T-cell (primary cell): ENCODE measurements at regions not wholly inside any gene's neighbourhood (a gene's known extent, or its start where the extent isn't known, plus 50 kb on each side); places are given as distances from the start of the nearest gene placed in this dataset.

Experiments used
- ATAC-seq, 4 experiments: fragments of 200-7000 bp in 3 of 4; fragments of 150-1000 bp in 1 of 4; cut with Tn5 transposase; replicated peaks in 1 of 4; 1 replicate in 3 of 4; 2 replicates in 1 of 4; pipeline ENCODE4 v1.10.0; 2021; ENCODE audit warnings: moderate library complexity in 3 of 4, mild to moderate bottlenecking in 2 of 4, moderate number of reproducible peaks in 1 of 4
- CTCF ChIA-PET, 2 donors: fragments of 300-600 bp; sonication (Branson Sonifier 250); formaldehyde crosslinking; loops; one replicate each; lab custom pipeline; 2022; ENCODE audit warnings: antibody characterized with exemption in 2 of 2; lab: Charles Lee
- POLR2A ChIA-PET, 2 donors: fragments of 300-600 bp; sonication (Branson Sonifier 250); formaldehyde crosslinking; loops; one replicate each; lab custom pipeline; 2022; ENCODE audit warnings: antibody characterized with exemption in 2 of 2; lab: Charles Lee
- DNase-seq, 35 experiments: peaks; one replicate each; pipeline versions ENCODE4 v3.0.0 to v3.0.0-alpha.2; 2013 to 2023
- H3K27ac ChIP-seq: one replicate; pipeline ENCODE4 v1.5.1; 2013; ENCODE audit warnings: low read length
- H3K27me3 ChIP-seq, 2 experiments: replicated peaks in 1 of 2; 1 replicate in 1 of 2; 2 replicates in 1 of 2; pipeline versions ENCODE4 v1.6.1 to v1.7.0; 2013; ENCODE audit warnings: low read length in 1 of 2, mixed read lengths in 1 of 2; ENCODE audit not compliant: control insufficient read depth in 2 of 2, insufficient read depth in 2 of 2; ENCODE audit errors: extremely low read depth in 1 of 2
- H3K36me3 ChIP-seq, 2 donors: 1 replicate in 1 of 2; 2 replicates in 1 of 2; pipeline versions ENCODE4 v1.6.1 to v1.7.0; 2013; ENCODE audit warnings: low read length in 1 of 2; ENCODE audit not compliant: control insufficient read depth in 2 of 2, insufficient read depth in 1 of 2; ENCODE audit errors: extremely low read depth in 1 of 2
- H3K4me1 ChIP-seq, 2 experiments: 1 replicate in 1 of 2; 2 replicates in 1 of 2; pipeline versions ENCODE4 v1.6.1 to v1.7.0; 2013; ENCODE audit warnings: low read length in 2 of 2, mixed read lengths in 1 of 2; ENCODE audit not compliant: insufficient read depth in 2 of 2, control insufficient read depth in 1 of 2; ENCODE audit errors: extremely low read depth in 1 of 2
- H3K4me3 ChIP-seq, 2 donors: 1 replicate in 1 of 2; 2 replicates in 1 of 2; pipeline versions ENCODE4 v1.5.1 to v1.7.0; 2013; ENCODE audit warnings: mild to moderate bottlenecking in 2 of 2, low read length in 1 of 2, moderate library complexity in 1 of 2; ENCODE audit not compliant: control insufficient read depth in 1 of 2; ENCODE audit errors: extremely low read depth in 1 of 2
- H3K9me3 ChIP-seq: 2 replicates; pipeline ENCODE4 v1.7.0; 2013
- H3K27ac Mint-ChIP-seq, 2 donors: one replicate each; pipeline ENCODE4 v1.8.0; 2020 to 2021; ENCODE audit warnings: mild to moderate bottlenecking in 2 of 2, mixed read lengths in 2 of 2
- H3K27me3 Mint-ChIP-seq, 2 donors: one replicate each; pipeline ENCODE4 v1.8.0; 2021 to 2022; ENCODE audit warnings: mixed read lengths in 2 of 2
- H3K36me3 Mint-ChIP-seq: one replicate; pipeline ENCODE4 v1.8.0; 2021; ENCODE audit warnings: mixed read lengths
- H3K4me1 Mint-ChIP-seq, 3 donors: one replicate each; pipeline ENCODE4 v1.8.0; 2020 to 2022; ENCODE audit warnings: mixed read lengths in 3 of 3, mild to moderate bottlenecking in 1 of 3
- H3K4me3 Mint-ChIP-seq, 3 donors: one replicate each; pipeline ENCODE4 v1.8.0; 2020 to 2022; ENCODE audit warnings: mild to moderate bottlenecking in 3 of 3, mixed read lengths in 3 of 3, moderate library complexity in 3 of 3
- H3K9me3 Mint-ChIP-seq, 3 donors: one replicate each; pipeline ENCODE4 v1.8.0; 2020 to 2022; ENCODE audit warnings: mixed read lengths in 3 of 3
- WGBS: methylation state at CpG from one replicate; pipeline ENCODE4 v1.1.5; 2013; ENCODE audit warnings: missing lambda C conversion rate; ENCODE audit not compliant: insufficient coverage; 5-methylcytosine and 5-hydroxymethylcytosine counted together

DNA sequence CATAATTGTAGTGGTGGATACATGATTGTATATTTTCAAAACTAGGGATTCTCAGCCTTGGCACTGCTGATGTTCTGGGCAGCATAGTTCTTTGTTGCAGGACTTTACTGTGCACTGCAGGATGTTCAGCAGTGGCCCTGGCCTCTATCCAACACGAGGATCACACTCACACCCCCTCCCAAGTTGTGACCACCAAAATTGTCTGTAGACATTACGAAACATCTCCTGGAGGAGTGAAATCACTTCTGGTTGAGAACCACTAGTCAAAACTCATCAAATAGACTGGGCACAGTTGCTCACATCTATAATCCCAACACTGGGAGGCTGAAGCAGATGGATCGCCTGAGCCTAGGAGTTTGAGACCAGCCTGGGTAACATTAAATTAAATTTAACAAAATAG, 123.1 kb upstream of the CDYL start:
- H3K9me3 ChIP-seq, result no peaks in the 10 kb centered on the region
- H3K4me1 Mint-ChIP-seq, result no peaks in the 10 kb centered on the region
- H3K27me3 Mint-ChIP-seq, result peaks cover 16 to 19% of the 10 kb centered on the region in 2 donors
- H3K4me3 Mint-ChIP-seq, result no peak overlapping the region
- no peak overlapping the region for H3K27ac Mint-ChIP-seq
- no peaks in the 10 kb centered on the region for H3K36me3 Mint-ChIP-seq
- ChIA-PET POLR2A (no interaction called here), CTCF (no interaction called here)
- H3K27ac ChIP-seq, result no peak overlapping the region
- no peak overlapping the region for H3K4me3 ChIP-seq
- no CpG with 5 or more reads among the region's 3 CpGs for WGBS
- H3K36me3 ChIP-seq, result no peaks in the 10 kb centered on the region
- ATAC-seq (no peak), DNase-seq (no peak)
- H3K4me1 ChIP-seq, result no peaks in the 10 kb centered on the region
- peaks cover 0 to 4% of the 10 kb centered on the region in 2 experiments for H3K27me3 ChIP-seq
- H3K9me3 Mint-ChIP-seq, result peaks cover 0 to 6% (median 2%) of the 10 kb centered on the region in 3 donors

DNA sequence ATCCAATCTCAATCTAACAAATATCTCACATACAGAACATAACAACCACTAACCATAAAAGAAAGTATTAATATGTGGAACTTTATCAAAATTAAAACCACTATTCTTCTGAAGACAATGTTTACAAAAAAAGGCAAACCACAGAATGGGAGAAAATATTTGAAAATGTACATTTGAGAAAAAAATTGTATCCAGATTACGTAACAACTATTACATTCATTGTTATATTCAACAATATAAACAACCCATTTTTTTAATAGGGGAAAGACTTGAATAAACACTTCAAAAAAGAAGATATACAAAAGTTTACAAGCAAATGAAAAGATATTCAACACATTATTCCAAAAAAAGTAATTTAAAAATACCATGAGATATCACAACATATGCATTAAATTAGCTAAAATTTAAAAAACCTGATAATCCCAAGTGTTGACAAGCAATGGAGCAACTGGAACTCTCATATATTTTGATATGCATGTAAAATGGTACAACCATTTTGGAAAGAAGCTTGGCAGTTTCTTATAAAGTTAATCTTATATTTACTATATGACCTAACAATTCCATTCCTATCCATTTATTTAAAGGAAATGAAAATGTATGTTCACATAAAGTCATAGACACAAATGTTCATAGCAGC, 124.3 kb upstream of the CDYL start:
- ATAC-seq (no peak), DNase-seq (no peak)
- peaks cover 6 to 8% (median 8%) of the 10 kb centered on the region in 3 donors for H3K4me1 Mint-ChIP-seq
- Histone ChIP-seq H3K36me3 (no peaks in the 10 kb centered on the region), H3K27ac (no peak overlapping the region), H3K4me3 (no peak overlapping the region), H3K27me3 (peaks cover 0 to 13% of the 10 kb centered on the region in 2 experiments), H3K9me3 (no peaks in the 10 kb centered on the region), H3K4me1 (peaks cover 2 to 6% of the 10 kb centered on the region in 2 experiments)
- ChIA-PET POLR2A (no interaction called here), CTCF (no interaction called here)
- no CpG with 5 or more reads among the region's 1 CpG for WGBS
- no peaks in the 10 kb centered on the region for H3K36me3 Mint-ChIP-seq
- peaks cover 0 to 6% (median 2%) of the 10 kb centered on the region in 3 donors for H3K9me3 Mint-ChIP-seq
- no peak overlapping the region for H3K4me3 Mint-ChIP-seq
- H3K27me3 Mint-ChIP-seq, result peaks cover 22 to 23% of the 10 kb centered on the region in 2 donors
- H3K27ac Mint-ChIP-seq, result no peak overlapping the region

DNA sequence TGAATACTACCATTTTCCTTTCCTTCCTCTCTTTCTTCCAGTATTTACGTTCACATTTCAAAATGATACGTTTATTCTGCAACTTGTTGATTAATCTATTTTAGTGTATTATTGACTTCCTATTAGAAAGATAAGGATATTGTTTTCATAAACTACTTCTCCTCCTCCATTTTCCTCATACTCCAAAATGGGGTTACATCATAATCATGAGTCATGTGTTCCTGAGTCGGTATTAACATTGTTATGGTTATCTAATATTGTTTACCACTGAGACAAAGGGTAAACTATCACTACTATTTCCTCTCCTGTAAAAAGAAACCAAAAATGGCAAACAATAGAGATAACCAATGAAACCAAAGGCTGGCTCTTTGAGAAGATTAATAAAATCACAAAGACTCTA, 126.5 kb upstream of the CDYL start:
- H3K36me3 Mint-ChIP-seq, result no peaks in the 10 kb centered on the region
- no peaks in the 10 kb centered on the region for H3K9me3 ChIP-seq
- DNase-seq, result no peak
- H3K27me3 Mint-ChIP-seq, result peaks cover 29% of the 10 kb centered on the region in 2 donors
- ChIA-PET POLR2A (no interaction called here), CTCF (no interaction called here)
- no peak overlapping the region for H3K4me3 ChIP-seq
- H3K36me3 ChIP-seq, result no peaks in the 10 kb centered on the region
- ATAC-seq, result no peak
- peaks cover 0 to 6% (median 2%) of the 10 kb centered on the region in 3 donors for H3K9me3 Mint-ChIP-seq
- peaks cover 2 to 6% of the 10 kb centered on the region in 2 experiments for H3K4me1 ChIP-seq
- peaks cover 0 to 15% of the 10 kb centered on the region in 2 experiments for H3K27me3 ChIP-seq
- no peak overlapping the region for H3K4me3 Mint-ChIP-seq
- peak overlapping the region in 1 of 2 donors; percentile 5 for H3K27ac Mint-ChIP-seq
- no CpG with 5 or more reads among the region's 3 CpGs for WGBS
- H3K4me1 Mint-ChIP-seq, result peaks cover 6 to 10% (median 8%) of the 10 kb centered on the region in 3 donors
- H3K27ac ChIP-seq, result no peak overlapping the region

DNA sequence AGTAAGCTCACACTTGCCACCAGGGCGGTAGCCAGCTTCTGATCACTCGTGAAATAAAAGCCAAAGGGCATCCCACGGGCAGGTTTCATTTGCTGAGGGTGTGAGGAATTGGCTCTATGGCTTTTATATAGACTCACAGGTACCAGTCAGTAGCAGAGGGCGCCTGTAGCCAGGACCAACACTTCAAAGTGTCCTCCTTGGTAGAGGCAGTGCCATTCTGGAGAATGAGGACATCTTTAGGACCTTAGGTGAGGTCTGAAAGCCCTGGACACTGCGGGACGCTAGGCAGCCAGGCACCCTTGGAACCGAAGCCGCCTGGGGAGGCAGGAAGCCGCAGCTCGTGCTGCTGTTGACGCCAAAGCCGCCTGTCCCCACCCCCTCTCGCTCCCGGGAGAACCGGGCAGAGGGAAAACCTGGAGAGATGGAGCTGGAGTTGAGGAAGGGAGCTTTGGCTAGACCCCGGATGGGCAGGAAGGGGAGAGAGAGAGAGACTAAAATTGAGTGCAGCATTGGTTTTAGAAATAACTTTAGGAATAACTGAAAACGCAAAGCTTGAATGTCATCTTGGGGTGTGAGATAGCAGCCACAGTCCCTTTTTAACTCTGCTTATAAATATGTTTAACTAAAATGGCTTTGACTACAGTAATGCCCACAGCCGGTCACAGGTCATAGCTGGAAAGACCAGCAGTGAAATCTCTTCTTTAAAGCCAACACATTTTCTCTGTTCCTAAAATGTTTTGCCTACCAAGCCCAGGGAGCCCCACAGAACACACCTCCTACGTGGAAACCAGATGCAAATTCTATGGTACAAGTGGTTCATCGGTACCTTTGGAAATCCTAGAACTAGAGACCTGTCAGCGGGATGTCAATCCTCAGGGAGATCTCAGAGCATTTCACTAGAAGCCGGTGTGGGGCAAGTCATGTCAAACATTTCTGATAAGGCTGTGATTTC, 128.5 kb upstream of the CDYL start:
- POLR2A ChIA-PET, result no interaction called here
- ATAC-seq, result no peak
- peak in 4 of 35 experiments; percentile 5 to 12 (median 10) for DNase-seq
- Histone ChIP-seq H3K27ac (no peak overlapping the region), H3K27me3 (peaks cover 0 to 15% of the 10 kb centered on the region in 2 experiments), H3K9me3 (no peaks in the 10 kb centered on the region), H3K36me3 (no peaks in the 10 kb centered on the region), H3K4me1 (peaks cover 2 to 6% of the 10 kb centered on the region in 2 experiments), H3K4me3 (peak overlapping the region in 1 of 2 donors; percentile 33)
- CTCF ChIA-PET, result interaction anchor here in 1 of 2 donors (0.7 kb wide), 1 partner anchor 801 kb away, joined by 3 read pairs; no protein-coding TSS in a partner anchor
- Mint-ChIP-seq H3K4me3 (peak overlapping the region in 2 of 3 donors; percentile 46 to 68), H3K36me3 (no peaks in the 10 kb centered on the region), H3K4me1 (peaks cover 6 to 10% (median 8%) of the 10 kb centered on the region in 3 donors), H3K27ac (peak overlapping the region in 1 of 2 donors; percentile 20), H3K27me3 (peaks cover 32 to 36% of the 10 kb centered on the region in 2 donors), H3K9me3 (peaks cover 0 to 6% (median 2%) of the 10 kb centered on the region in 3 donors)
- 18% methylated on average over 14 of the region's 22 CpGs for WGBS

DNA sequence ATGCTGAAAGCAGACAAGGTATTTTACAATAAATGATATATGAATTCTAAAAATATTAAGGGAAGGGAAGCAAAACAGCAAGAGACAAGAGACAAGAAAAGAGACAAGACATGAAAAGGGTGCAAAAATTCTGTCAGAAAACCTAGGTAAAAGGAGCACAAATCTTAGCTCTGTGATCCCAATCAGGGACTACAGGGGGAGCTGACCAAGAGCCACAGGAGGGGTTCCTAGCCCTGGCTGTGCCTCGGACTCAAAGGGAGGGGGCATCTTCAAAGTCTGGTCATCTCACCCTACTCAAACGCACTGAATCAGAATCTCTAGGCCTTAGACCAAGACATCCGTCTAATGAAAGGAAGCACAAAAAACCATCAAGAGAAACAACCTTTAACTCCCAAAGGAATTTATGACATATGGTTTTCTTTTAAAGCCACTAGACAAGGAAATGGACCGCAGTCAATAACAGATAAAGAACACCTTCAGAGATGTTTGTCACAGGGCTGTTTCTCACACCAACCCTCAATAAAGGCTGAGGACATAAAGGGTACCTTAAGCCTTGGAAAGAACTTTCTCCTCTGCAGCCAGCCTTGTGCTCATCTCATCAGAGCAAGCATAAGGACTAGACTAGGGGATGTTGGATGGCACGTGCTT, 130.4 kb upstream of the CDYL start:
- Mint-ChIP-seq H3K27ac (no peak overlapping the region), H3K27me3 (peaks cover 33 to 37% of the 10 kb centered on the region in 2 donors), H3K36me3 (no peaks in the 10 kb centered on the region), H3K9me3 (no peaks in the 10 kb centered on the region), H3K4me3 (no peak overlapping the region), H3K4me1 (peaks cover 6 to 10% (median 8%) of the 10 kb centered on the region in 3 donors)
- H3K4me3 ChIP-seq, result no peak overlapping the region
- ChIA-PET POLR2A (no interaction called here), CTCF (no interaction called here)
- 83% methylated on average over 2 of the region's 5 CpGs for WGBS
- peaks cover 0 to 15% of the 10 kb centered on the region in 2 experiments for H3K27me3 ChIP-seq
- peaks cover 2 to 6% of the 10 kb centered on the region in 2 experiments for H3K4me1 ChIP-seq
- DNase-seq (no peak), ATAC-seq (no peak)
- H3K36me3 ChIP-seq, result no peaks in the 10 kb centered on the region
- no peak overlapping the region for H3K27ac ChIP-seq
- H3K9me3 ChIP-seq, result no peaks in the 10 kb centered on the region

DNA sequence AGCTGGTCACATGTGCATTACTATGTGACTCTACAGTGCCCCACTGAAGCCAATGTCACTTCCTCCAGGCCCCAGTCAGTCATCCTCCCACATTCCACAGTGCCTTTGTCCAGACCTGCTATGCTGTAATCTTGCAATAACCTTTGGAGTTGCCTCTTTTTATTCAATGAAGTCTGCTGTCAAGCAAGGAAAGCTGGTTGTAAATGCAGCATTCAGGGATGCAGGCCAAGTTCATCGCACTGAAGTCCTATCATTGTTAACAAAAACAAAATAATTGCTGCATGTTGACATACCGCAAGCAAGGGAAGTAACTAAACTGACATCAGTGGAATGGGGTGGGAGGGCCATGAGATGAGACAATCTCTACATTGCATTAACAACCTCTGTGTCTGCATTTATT, 131.2 kb upstream of the CDYL start:
- no CpG with 5 or more reads among the region's 2 CpGs for WGBS
- no peak overlapping the region for H3K4me3 ChIP-seq
- ATAC-seq (no peak), DNase-seq (no peak)
- no peak overlapping the region for H3K27ac ChIP-seq
- H3K4me1 Mint-ChIP-seq, result peaks cover 6 to 10% (median 8%) of the 10 kb centered on the region in 3 donors
- H3K4me3 Mint-ChIP-seq, result no peak overlapping the region
- peaks cover 2 to 6% of the 10 kb centered on the region in 2 experiments for H3K4me1 ChIP-seq
- H3K36me3 ChIP-seq, result no peaks in the 10 kb centered on the region
- H3K27ac Mint-ChIP-seq, result no peak overlapping the region
- peaks cover 32 to 37% of the 10 kb centered on the region in 2 donors for H3K27me3 Mint-ChIP-seq
- H3K9me3 ChIP-seq, result no peaks in the 10 kb centered on the region
- ChIA-PET CTCF (no interaction called here), POLR2A (no interaction called here)
- H3K36me3 Mint-ChIP-seq, result no peaks in the 10 kb centered on the region
- no peaks in the 10 kb centered on the region for H3K9me3 Mint-ChIP-seq
- peaks cover 0 to 15% of the 10 kb centered on the region in 2 experiments for H3K27me3 ChIP-seq
